GM18519 (cell line): ENCODE measurements at regions not wholly inside any gene's neighbourhood (a gene's known extent, or its start where the extent isn't known, plus 50 kb on each side); places are given as distances from the start of the nearest gene placed in this dataset.
"Not testable (repeated sequence)": the region's sequence is repeated elsewhere in the genome, so short reads cannot be mapped to it uniquely, and the experiment has no call there.

ENCODE experiments used
- ATAC-seq: cut with Tn5 transposase; IDR thresholded peaks from one replicate; pipeline ENCODE4 v1.9.1; 2021; ENCODE audit warnings: mild to moderate bottlenecking, moderate library complexity; ENCODE audit not compliant: unreplicated experiment, low FRiP score

GRCh38 chr22:48423481-48423911 is 1404.2 kb downstream of the BRD1 start:
- ATAC-seq, result no peak

DNA sequence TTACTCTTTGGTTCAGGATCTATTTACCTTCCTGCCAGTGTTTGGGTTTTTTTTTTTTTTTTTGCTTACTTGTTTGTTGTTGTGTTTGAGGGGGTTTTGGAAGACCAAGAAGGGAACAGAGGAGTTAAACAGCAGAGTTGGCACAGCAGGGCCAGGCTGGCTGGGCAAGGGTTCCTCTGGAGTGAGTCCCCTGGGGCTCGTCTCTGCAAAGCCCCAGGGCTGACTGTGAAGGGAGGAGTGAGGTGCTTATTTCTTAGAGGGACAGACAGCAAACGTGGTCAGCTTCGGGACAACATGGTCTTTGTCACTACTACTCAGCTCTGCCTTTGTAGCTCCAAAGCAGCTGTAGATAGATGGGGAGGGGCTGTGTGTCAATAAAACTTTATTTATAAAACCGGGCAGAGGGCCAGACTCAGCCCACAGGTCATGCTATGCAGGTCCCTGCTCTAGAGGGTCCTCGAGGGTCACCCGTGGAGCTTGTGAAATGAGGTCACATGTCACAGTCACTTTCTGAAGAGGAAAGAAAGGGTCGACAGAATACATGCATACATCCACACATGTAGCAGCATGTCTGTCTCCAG is 1404.7 kb downstream of the BRD1 start:
- no peak for ATAC-seq

DNA sequence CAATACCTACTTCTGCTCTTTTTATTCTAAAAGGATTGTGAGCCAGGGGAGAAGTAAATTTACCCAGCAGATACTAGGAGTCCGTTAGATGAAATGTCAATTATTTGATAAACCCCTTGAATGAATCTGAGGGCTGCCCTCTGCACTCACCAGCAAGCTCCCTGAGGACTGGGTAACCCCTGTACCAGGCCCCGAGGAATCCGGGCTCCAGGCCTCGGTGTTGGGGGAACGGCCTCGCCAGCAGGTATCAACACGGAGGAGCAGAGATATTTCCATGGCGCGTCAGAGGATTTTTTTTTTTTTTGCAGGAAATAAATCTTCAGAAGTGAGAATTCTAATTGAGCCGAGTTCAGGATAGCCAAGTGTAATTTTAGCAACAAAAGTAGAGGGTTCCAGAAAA is 1408.8 kb downstream of the BRD1 start:
- no peak for ATAC-seq

- no peak for ATAC-seq
Measured at GRCh38 chr22:48417225-48418070, 1410.2 kb downstream of the BRD1 start.

DNA sequence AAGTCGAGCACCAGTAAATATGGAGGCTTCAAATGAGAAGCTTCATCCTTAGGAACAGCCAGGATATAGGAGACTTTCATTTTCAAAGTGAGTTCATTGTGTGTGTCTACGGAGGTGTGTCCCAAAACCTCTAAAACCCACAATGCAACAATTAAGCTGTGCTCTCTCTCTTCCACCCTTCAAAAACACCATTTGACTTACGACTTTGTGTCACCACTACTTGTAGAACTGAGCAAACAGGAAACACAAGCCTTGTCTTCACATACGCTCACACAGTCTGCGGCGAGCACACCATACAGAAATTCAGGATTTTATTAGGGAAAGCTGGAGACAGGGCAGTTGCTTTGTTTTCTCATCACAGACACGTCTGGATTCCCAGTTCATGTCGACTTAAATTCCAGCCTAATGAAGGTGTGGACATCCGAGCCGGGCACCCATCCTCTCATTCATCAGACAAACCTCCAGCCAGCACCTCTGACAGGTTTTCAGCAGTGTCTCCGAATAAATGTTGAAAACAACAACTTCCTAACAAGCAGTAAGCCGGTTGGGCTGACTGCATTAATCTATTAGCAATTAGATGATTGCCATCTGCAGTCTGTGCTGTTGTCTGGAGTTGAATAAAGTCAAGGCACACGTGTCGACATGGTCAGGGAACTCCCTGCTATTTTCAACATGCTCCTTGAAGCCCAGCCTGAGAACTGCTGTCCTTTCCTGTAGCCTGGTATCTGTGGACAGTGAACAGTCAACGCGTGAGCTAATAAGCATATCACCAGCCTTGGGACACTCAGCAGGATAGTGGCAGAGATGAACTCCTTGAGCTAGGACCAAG is 1411.1 kb downstream of the BRD1 start:
- ATAC-seq, result no peak

DNA sequence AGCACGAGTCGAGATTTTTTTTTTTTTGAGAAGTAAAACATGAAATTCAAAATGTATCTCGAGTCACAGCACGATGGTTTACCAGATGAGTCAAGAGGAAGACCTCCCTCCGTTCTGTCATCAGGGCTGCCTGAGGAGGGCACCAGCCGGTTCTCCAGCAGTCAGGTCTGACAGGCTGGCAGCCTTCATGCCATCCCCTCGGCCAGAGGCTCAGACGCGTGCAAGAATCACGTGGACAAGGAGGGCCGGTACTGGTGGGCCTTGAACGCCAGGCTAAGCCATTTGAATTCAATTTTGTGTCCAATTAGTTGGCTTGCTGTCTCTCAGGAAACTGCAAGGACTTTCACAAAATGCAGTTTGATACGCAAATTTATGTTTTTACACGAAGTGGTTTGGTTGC is 1412.2 kb downstream of the BRD1 start:
- no peak for ATAC-seq

DNA sequence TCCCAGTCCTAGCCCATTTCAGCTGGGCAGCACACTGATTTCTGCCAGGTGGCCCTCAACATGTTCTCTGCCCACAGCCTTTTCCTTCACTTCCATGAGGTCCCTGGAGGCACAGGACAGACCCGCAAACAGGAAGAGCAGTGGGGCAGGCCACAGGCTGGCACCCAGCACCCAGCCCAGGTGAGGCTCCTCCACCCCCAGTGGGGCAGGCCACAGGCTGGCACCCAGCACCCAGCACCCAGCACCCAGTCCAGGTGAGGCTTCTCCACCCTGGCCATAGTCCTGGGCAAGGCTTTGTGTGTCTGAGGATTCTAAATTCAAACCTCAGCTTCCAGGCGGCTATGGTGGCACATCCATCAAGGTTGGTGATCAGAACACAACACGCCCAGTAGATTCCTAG is 1413.0 kb downstream of the BRD1 start:
- no peak for ATAC-seq

GRCh38 chr22:48412931-48413330 is 1414.7 kb downstream of the BRD1 start:
- ATAC-seq, result not testable (repeated sequence)

DNA sequence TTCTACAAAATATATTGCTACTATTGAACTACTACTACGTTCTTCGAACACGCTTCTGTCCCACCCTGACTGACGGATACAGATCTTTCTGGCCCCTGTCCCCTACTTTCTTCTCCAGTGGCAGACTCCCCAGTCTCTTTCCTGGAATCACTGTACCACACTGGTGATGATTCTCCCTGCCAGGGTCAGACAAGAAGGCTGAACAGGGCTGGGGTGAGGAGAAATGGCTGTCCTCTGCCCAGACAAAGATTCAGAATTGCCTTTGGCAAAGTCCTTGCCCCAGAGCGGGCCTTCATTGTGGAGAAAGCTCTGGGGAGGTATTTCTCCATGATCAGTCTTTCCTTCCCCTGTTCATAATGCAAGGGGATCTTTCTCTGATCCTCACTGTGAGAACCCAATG is 1417.1 kb downstream of the BRD1 start:
- ATAC-seq, result no peak

GRCh38 chr22:48407256-48407955 is 1420.3 kb downstream of the BRD1 start:
- no peak for ATAC-seq

GRCh38 chr22:48406161-48406560 is 1421.5 kb downstream of the BRD1 start:
- ATAC-seq, result no peak

DNA sequence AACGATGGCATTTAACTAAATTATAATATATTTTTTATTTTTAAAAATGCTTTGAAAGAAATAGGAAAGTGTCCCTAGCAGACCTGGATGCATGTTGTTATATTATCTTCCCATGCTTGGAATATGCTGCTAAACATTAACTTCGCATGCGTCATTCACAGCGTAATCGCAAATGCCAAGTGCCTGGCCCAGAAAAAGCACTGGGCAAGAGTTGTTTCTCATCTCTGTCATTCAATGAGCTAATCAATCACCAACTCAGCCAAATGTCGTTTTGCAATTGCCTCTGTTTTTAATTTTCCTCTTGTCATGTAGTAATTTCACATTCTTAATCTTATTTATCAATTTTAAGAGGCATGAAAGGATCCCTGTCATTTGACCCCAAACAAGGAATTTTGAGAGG is 1421.9 kb downstream of the BRD1 start:
- no peak for ATAC-seq

- no peak for ATAC-seq
Measured at GRCh38 chr22:48404801-48405447, 1422.7 kb downstream of the BRD1 start.

- no peak for ATAC-seq
Measured at GRCh38 chr22:48403521-48404403, 1423.9 kb downstream of the BRD1 start.

GRCh38 chr22:48402591-48403031 is 1425.1 kb downstream of the BRD1 start:
- ATAC-seq, result no peak

GRCh38 chr22:48401523-48401922 is 1426.2 kb downstream of the BRD1 start:
- not testable (repeated sequence) for ATAC-seq

- no peak for ATAC-seq
Measured at GRCh38 chr22:48398181-48398905, 1429.3 kb downstream of the BRD1 start.

DNA sequence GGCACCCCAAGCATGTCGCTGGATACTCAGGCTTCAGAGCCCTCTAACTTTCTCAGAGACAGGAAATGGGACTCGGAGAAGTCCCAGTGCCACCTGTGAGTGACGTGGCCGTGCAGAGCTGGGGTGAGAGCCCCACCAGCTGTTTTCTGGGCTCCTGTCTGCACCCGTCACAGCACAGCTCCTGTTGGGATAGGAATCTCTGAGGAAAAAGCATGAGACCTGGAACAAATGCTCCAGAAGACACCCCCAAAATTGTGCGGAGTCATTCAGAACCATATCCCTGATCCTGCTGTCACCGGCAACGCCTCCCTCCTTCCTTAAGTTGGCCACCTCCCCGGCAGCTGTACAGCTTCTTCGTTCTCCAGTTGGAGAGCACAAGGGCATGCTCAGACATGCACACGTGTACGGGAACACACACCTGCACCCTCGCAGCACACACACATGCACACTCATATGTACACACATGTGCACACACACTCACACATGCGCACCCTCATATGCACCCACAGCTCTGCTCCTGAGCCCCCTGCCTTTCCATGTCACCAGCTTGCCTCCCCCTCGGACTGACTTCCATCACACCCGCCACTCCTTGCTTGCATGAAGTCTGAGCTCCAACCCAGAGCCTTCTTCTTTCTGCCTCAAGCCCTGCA is 1430.0 kb downstream of the BRD1 start:
- no peak for ATAC-seq
